Embryonic facial prominence (tissue), 1 donor: ENCODE measurements at regions not wholly inside any gene's neighbourhood (a gene's known extent, or its start where the extent isn't known, plus 50 kb on each side); places are given as distances from the start of the nearest gene placed in this dataset.

Experiments
- DNase-seq: peaks from one replicate; pipeline ENCODE4 v3.0.0-alpha.2; 2016; ENCODE audit errors: extremely low spot score

DNA sequence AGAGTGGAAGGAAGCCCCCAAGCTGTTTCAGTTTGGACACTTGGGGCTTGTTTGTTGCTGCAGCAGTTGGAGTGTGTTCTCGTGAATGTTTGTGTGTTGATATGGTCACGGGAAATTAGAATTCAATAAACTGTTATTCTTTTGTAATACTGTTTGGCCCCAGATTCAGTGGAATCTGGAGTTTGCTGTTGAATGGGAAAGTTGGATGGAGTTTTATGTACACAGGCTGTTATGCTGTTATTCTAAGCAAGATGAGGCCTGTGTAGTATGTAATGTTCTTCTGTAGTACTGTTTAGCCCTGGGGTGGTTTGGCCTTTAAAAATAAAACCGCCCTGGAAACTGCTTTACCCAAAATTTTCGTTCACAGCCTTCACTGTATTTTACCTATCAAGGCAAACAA is 810.4 kb upstream of the HS6ST1 start:
- DNase-seq, result no peak

- DNase-seq, result no peak
Measured at GRCh38 chr2:129133692-129134641, 815.3 kb upstream of the HS6ST1 start.

GRCh38 chr2:129135017-129135416 is 816.3 kb upstream of the HS6ST1 start:
- DNase-seq, result no peak

- DNase-seq, result no peak
Measured at GRCh38 chr2:129139380-129139779, 820.7 kb upstream of the HS6ST1 start.

GRCh38 chr2:129142465-129142864 is 823.8 kb upstream of the HS6ST1 start:
- no peak for DNase-seq

GRCh38 chr2:129144082-129144791 is 825.6 kb upstream of the HS6ST1 start:
- DNase-seq, result no peak

DNA sequence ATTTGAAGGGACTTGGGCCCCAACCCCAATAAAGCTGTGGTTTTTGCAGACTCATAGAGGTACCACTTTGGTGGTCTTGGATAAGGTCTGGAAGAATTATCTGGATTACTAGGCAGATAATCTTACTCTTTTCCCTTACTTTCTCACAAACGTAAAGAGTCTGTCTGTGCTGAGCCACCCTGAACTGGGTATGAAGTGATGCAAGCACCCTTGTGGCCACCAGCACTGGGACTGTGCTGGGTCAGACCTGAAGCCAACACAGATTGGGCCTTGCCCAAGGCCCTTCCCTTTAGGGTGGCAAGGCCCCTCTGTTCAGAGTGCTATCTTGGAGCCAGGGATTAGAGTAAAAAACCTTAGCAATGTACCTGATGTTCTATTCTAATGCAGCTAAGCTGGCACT is 827.0 kb upstream of the RAB6C start:
- DNase-seq, result no peak

DNA sequence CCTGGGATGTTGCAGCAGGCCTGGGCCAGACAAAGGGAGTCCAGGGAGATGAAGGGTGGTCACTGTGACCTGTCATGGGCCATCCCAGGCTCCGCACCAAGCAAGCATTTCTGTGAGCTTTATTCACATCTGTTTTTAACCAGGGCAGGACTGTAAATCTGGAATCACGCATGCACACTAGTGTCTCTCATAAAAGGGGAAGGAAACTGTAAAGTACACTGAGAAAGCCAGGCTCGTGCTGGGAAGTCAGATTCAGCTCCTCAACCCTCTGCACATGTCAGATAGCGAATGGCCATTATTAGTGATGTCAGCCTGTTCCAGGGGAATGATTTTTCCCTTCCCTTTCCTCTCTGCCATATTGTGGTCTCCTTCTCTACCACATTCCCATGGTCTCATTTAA is 818.6 kb upstream of the RAB6C start:
- no peak for DNase-seq

DNA sequence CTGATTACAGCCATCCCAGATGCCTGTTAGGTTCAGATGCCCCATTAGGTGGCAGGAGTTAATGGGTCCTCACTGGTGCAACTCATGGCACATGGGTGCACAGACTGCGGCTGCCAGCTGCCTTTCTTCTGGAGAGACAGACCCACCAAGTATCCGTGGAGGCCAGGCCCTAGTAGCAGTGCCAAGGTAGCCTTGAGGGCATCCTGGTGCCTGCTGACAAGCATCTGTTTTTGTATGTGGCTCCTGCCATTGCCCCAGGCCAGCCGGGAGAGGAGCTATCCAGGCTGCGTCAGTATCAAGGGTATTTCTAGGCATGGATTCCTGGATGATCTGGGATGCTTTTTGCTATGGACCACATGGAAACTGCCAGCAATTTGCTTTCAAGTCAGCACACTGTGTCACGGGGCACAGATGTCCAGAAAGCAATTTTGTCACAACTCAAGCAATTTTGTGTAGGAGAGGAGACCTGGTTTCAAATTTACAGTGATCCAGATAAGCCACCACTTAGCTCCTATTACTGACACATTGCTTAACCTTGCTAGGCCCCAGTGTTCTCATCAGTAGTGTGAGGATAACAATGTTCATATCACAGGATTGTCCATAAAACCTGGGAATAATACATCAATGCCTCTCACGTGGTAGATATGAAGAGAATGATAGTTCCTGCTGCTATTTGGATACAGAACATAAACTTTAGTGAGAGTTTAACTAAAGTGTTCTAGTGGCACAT is 815.1 kb upstream of the RAB6C start:
- DNase-seq, result no peak

- DNase-seq, result no peak
Measured at GRCh38 chr2:129165006-129165405, 814.5 kb upstream of the RAB6C start.

DNA sequence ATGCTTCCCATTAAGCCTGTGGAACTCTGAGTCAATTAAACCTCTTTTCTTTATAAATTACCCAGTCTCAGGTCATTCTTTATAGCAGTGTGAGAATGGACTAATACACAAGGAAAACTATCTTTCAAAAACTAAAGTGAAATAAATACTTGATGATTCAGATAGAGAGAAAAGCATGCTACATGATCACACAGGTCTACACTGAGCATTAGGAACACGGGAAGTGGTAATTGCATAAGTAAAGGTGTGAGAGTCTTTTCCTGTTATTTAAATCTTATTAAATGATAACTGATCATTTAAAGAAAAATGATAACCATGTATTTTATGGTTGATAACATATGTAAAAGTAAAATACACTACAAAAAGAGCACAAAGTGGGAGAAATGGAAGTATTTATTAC is 812.0 kb upstream of the RAB6C start:
- DNase-seq, result no peak

DNA sequence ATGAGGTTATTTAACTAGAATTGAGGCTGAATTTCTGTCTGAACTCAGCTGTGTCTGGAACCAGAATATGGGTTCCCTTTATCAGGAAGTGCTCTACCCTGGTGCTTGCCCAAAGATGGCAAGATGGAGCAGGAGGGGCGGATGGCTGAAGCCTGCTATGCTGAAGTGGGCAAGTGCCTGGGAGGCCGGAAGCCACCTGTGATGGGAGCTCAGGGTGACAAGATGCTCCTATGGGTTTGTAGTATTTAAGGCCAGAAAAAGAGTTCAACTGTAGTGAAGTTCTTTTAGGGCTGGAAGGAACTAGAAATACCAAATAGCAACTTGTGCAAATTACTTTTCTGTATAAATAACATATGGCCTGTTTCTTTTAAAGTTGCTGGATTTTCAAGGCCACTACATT is 808.9 kb upstream of the RAB6C start:
- DNase-seq, result no peak

GRCh38 chr2:129174143-129174542 is 805.3 kb upstream of the RAB6C start:
- no peak for DNase-seq

DNA sequence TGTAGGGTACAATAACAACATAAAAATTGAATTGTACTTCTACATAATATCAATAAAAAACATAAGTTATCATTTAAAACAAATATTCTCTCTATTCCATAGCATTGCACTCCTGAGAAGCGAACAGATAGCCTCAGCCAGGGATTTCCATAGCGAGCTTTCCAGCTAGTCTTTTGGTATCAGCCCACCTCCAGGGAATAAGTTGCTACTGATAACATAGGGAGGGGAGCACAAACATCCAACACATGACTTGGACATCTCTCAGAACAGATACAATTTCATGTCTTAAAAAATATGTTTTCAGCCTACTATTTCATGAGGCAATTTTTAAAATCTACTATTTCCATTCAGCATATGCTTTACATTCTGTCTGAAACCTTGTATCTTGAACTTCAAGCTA is 804.4 kb upstream of the RAB6C start:
- no peak for DNase-seq

GRCh38 chr2:129176375-129176774 is 803.1 kb upstream of the RAB6C start:
- no peak for DNase-seq

GRCh38 chr2:129178356-129178755 is 801.1 kb upstream of the RAB6C start:
- DNase-seq, result no peak

DNA sequence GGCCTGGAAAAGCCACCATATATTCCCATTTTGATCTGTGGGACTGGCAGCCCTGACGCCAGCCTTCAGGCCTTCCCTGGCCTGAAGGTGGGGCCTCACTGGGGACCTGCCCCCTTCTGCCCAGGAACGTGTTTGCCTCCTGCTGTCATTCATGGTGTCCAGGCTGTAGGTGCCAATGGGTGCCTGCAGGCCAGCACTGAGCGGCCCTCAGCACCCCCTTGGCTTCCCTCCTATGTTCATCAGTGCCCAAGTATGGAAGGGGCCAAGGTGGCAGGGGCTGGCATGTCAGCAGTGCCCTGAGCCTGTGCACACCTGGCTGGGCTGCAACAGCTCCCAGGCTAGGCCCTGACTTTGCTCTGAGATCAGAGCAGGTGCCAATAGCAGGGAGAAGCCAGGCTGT is 800.3 kb upstream of the RAB6C start:
- DNase-seq, result no peak

GRCh38 chr2:129180124-129180716 is 799.2 kb upstream of the RAB6C start:
- no peak for DNase-seq

DNA sequence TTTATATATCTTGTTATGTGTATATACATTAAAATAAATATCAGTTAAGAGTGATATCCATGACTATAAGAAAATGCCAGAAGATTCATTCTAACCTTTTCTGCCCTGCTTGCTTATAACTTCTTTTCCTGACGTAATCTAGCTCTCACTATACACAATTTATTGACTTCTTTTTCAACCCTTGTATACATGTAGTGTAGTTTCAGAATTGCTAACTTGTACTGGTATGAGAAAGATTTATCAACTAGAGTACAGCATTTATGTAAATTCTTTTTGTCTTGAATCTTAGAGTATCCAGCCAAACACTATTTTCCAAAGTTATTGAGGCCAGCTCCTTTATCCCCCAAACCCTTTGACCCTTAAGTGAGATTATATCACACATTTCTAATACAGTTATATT is 798.0 kb upstream of the RAB6C start:
- DNase-seq, result no peak

GRCh38 chr2:129181963-129182362 is 797.5 kb upstream of the RAB6C start:
- DNase-seq, result no peak

DNA sequence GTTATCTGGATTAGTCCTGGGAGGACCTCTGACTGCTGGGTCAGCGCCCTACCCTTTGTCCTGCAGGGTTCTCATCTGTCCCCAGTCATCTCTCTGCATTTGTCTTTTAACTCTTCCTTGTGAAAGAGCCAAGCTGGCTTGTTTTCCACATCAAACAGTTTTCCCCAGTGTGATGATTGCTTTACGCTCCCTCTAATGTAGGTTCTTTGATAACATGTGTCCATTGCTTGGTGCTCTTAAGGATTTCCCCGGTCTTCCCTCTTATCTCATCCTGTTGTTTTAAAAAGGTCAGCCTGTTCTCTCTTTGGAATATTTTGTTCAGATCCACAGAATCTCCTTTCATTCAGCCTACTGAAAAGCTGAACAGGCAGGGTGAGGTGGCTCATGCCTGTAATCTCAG is 792.1 kb upstream of the RAB6C start:
- no peak for DNase-seq

DNA sequence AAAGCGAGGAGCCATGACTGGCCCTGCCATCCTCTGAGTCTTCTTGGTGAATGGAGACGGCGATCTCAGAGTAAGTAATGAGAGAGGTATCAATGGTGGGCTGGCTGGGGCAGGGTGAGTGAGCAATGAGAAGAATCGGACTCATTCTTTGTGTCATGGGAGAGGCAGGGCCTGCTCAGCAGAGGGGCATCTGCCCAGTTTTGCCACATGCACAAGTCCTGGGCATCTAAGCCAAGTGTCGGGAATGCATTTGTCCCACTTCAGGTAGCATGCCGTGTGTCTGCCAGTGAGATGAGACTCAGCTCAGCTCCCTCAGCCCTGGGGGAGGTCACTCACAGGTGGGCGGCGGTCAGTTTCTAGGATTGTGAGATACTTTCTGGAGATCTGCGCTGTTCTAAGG is 791.0 kb upstream of the RAB6C start:
- DNase-seq, result no peak
